ACC112 (cell line): ENCODE measurements at regions not wholly inside any gene's neighbourhood (a gene's known extent, or its start where the extent isn't known, plus 50 kb on each side); places are given as distances from the start of the nearest gene placed in this dataset.
"Not testable (repeated sequence)": the region's sequence is repeated elsewhere in the genome, so short reads cannot be mapped to it uniquely, and the experiment has no call there.

Experiments
- H2AFZ ChIP-seq: fragments of 200-600 bp; sonication (generic); one replicate; pipeline ENCODE4 v1.6.0; 2017; ENCODE audit warnings: antibody characterized with exemption, low read length; ENCODE audit not compliant: unreplicated experiment
- H3K27ac ChIP-seq: fragments of 200-600 bp; sonication (generic); 2 replicates; pipeline ENCODE4 v1.5.1; 2014; ENCODE audit warnings: low read depth, mild to moderate bottlenecking, antibody characterized with exemption, low read length, moderate library complexity
- H3K27me3 ChIP-seq: fragments of 200-600 bp; sonication (generic); 2 replicates; pipeline ENCODE4 v1.6.1; 2014; ENCODE audit warnings: mild to moderate bottlenecking, antibody characterized with exemption, low read length, moderate library complexity, mixed read lengths; ENCODE audit not compliant: insufficient read depth
- H3K36me3 ChIP-seq: fragments of 200-600 bp; sonication (generic); 2 replicates; pipeline ENCODE4 v1.6.1; 2016; ENCODE audit warnings: mild to moderate bottlenecking, antibody characterized with exemption, low read length, moderate library complexity, mixed read lengths; ENCODE audit not compliant: insufficient read depth
- H3K4me1 ChIP-seq: fragments of 200-600 bp; sonication (generic); one replicate; pipeline ENCODE4 v1.6.1; 2016; ENCODE audit warnings: low read length, mixed read lengths; ENCODE audit not compliant: insufficient read depth, unreplicated experiment, control insufficient read depth
- H3K4me3 ChIP-seq: fragments of 200-600 bp; sonication (generic); 2 replicates; pipeline ENCODE4 v1.5.1; 2014; ENCODE audit warnings: mild to moderate bottlenecking, low read depth, low read length
- H3K79me2 ChIP-seq: fragments of 200-600 bp; sonication (generic); one replicate; pipeline ENCODE4 v1.6.0; 2016; ENCODE audit warnings: low read length; ENCODE audit not compliant: control insufficient read depth, unreplicated experiment, insufficient read depth

- Histone ChIP-seq H2AFZ (no peak overlapping the region), H3K27me3 (no peaks in the 10 kb centered on the region), H3K27ac (no peak overlapping the region)
These were observed 201.5 kb downstream of the KCNJ2 start for GRCh38 chr17:70370816-70371215.

GRCh38 chr17:70373369-70373768, 204.0 kb downstream of the KCNJ2 start:
- no peaks in the 10 kb centered on the region for H3K4me1 ChIP-seq
- no peak overlapping the region for H3K27ac ChIP-seq
- no peak overlapping the region for H2AFZ ChIP-seq
- H3K4me3 ChIP-seq, result no peak overlapping the region
- H3K27me3 ChIP-seq, result no peaks in the 10 kb centered on the region
- no peaks in the 10 kb centered on the region for H3K79me2 ChIP-seq
- H3K36me3 ChIP-seq, result no peaks in the 10 kb centered on the region

More at GRCh38 chr17:70370816-70371215, 201.5 kb downstream of the KCNJ2 start:
- Histone ChIP-seq H3K4me1 (no peaks in the 10 kb centered on the region), H3K79me2 (no peaks in the 10 kb centered on the region), H3K4me3 (no peak overlapping the region), H3K36me3 (no peaks in the 10 kb centered on the region)

- Histone ChIP-seq H3K79me2 (no peaks in the 10 kb centered on the region), H2AFZ (no peak overlapping the region), H3K36me3 (no peaks in the 10 kb centered on the region), H3K27ac (no peak overlapping the region), H3K27me3 (no peaks in the 10 kb centered on the region), H3K4me1 (no peaks in the 10 kb centered on the region), H3K4me3 (no peak overlapping the region)
These were observed 205.2 kb downstream of the KCNJ2 start for GRCh38 chr17:70374496-70374895.

GRCh38 chr17:70375406-70375805, 206.1 kb downstream of the KCNJ2 start:
- Histone ChIP-seq H3K4me1 (no peaks in the 10 kb centered on the region), H3K79me2 (no peaks in the 10 kb centered on the region), H3K4me3 (no peak overlapping the region), H3K27me3 (no peaks in the 10 kb centered on the region), H3K27ac (no peak overlapping the region), H2AFZ (no peak overlapping the region), H3K36me3 (no peaks in the 10 kb centered on the region)

- H3K27me3 ChIP-seq, result no peaks in the 10 kb centered on the region
- H3K27ac ChIP-seq, result no peak overlapping the region
- no peaks in the 10 kb centered on the region for H3K4me1 ChIP-seq
- no peak overlapping the region for H2AFZ ChIP-seq
- no peaks in the 10 kb centered on the region for H3K79me2 ChIP-seq
- H3K36me3 ChIP-seq, result no peaks in the 10 kb centered on the region
- no peak overlapping the region for H3K4me3 ChIP-seq
These were observed 206.8 kb downstream of the KCNJ2 start for GRCh38 chr17:70375813-70376770.

GRCh38 chr17:70377654-70378053, 208.3 kb downstream of the KCNJ2 start:
- Histone ChIP-seq H3K27me3 (no peaks in the 10 kb centered on the region), H3K27ac (no peak overlapping the region), H3K79me2 (no peaks in the 10 kb centered on the region), H2AFZ (no peak overlapping the region), H3K4me3 (no peak overlapping the region), H3K36me3 (no peaks in the 10 kb centered on the region), H3K4me1 (no peaks in the 10 kb centered on the region)

- Histone ChIP-seq H3K36me3 (no peaks in the 10 kb centered on the region), H3K4me1 (no peaks in the 10 kb centered on the region), H3K79me2 (no peaks in the 10 kb centered on the region), H3K4me3 (no peak overlapping the region), H2AFZ (no peak overlapping the region), H3K27me3 (no peaks in the 10 kb centered on the region), H3K27ac (no peak overlapping the region)
These were observed 208.7 kb downstream of the KCNJ2 start for GRCh38 chr17:70378076-70378475.

GRCh38 chr17:70379945-70380344, 210.6 kb downstream of the KCNJ2 start:
- Histone ChIP-seq H2AFZ (no peak overlapping the region), H3K27ac (no peak overlapping the region), H3K27me3 (no peaks in the 10 kb centered on the region), H3K4me3 (no peak overlapping the region), H3K36me3 (no peaks in the 10 kb centered on the region), H3K4me1 (no peaks in the 10 kb centered on the region), H3K79me2 (no peaks in the 10 kb centered on the region)

GRCh38 chr17:70381916-70382315, 212.6 kb downstream of the KCNJ2 start:
- not testable (repeated sequence) for H3K4me3 ChIP-seq, H3K79me2 ChIP-seq, H3K27ac ChIP-seq, H3K36me3 ChIP-seq, H2AFZ ChIP-seq, H3K27me3 ChIP-seq, H3K4me1 ChIP-seq

GRCh38 chr17:70388326-70388725, 219.0 kb downstream of the KCNJ2 start:
- Histone ChIP-seq H2AFZ (no peak overlapping the region), H3K27me3 (no peaks in the 10 kb centered on the region), H3K4me3 (no peak overlapping the region), H3K36me3 (no peaks in the 10 kb centered on the region), H3K4me1 (no peaks in the 10 kb centered on the region), H3K27ac (no peak overlapping the region), H3K79me2 (no peaks in the 10 kb centered on the region)

- H3K27ac ChIP-seq, H3K79me2 ChIP-seq, H3K36me3 ChIP-seq, H2AFZ ChIP-seq, H3K27me3 ChIP-seq, H3K4me3 ChIP-seq, H3K4me1 ChIP-seq: not testable (repeated sequence)
These were observed 220.0 kb downstream of the KCNJ2 start for GRCh38 chr17:70389232-70389757.
